ENCODE measurements at regions not wholly inside any gene's neighbourhood (a gene's known extent, or its start where the extent isn't known, plus 50 kb on each side); places are given as distances from the start of the nearest gene placed in this dataset.

GRCh38 chr5:39697881-39698280, 273.1 kb upstream of the DAB2 start:
- Histone ChIP-seq H2AFZ (ENCODE audit: low read length) (no peak overlapping the region), H3F3A (ENCODE audit: low read depth) (no peaks in the 10 kb centered on the region), H3K36me3 (ENCODE audit: insufficient read depth, low read length) (no peaks in the 10 kb centered on the region), H3K9me3 (ENCODE audit: insufficient read depth, low read depth, low read length) (no peaks in the 10 kb centered on the region), H3K79me2 (ENCODE audit: insufficient read depth, low read length) (no peaks in the 10 kb centered on the region), H3K27me3 (ENCODE audit: insufficient read depth, low read length, poor library complexity, severe bottlenecking) (no peaks in the 10 kb centered on the region), H3K4me2 (ENCODE audit: low read depth, low read length, poor library complexity, severe bottlenecking) (no peak overlapping the region), H3K9ac (ENCODE audit: low read depth, low read length, poor library complexity, severe bottlenecking) (no peak overlapping the region), H4K20me1 (ENCODE audit: insufficient read depth, low read length, poor library complexity, severe bottlenecking) (no peaks in the 10 kb centered on the region), H3K4me3 (ENCODE audit: low read length, poor library complexity, severe bottlenecking) (no peak overlapping the region), H3K9me2 (replicated peaks; ENCODE audit: low read depth, low read length) (no peaks in the 10 kb centered on the region), H3K4me1 (ENCODE audit: insufficient read depth, low read length, poor library complexity, severe bottlenecking) (no peaks in the 10 kb centered on the region)
- TF ChIP-seq EZH2phosphoT487 (IDR thresholded peaks at IDR 0.05; ENCODE audit: borderline replicate concordance) (no peak), CTCF (conservative IDR thresholded peaks at IDR 0.05; ENCODE audit: low read length) (no peak)

DNA sequence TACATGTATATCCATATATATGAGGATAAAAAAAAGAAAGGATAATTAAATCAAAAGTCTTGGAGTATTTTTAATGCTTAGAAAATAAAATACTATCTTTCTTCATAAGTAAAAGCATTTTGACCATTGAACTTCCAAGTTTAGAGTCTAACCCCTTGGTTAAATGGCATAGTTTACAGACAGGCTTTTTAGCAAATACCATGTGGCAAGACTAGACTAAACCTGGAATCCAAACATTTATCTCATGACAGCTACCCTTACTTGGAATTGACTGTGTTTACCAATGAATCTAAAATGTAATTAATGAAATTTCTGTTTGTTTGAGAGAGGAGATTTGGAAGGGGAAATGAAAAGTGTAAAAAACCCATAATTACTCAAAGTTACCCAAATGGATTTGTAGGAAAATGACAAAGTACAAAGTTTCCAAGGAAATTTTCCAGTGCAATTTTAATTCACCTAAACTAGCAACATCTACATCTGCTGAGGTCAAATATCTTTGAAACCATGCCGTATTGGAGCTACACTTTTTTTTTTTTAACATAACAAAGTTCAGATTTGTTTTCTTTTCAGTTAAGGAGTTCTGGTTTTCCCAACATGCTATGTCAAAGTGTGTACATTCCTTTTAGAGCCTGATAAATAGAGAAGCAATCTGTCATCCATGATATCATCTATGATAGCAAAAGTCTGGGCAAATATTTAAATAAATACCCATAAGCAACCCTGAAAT, 272.1 kb upstream of the DAB2 start:
- H3K79me2 ChIP-seq (ENCODE audit: insufficient read depth, low read length) = no peaks in the 10 kb centered on the region
- no peak overlapping the region for H3K4me2 ChIP-seq (ENCODE audit: low read depth, low read length, poor library complexity, severe bottlenecking)
- H3K4me1 ChIP-seq (ENCODE audit: insufficient read depth, low read length, poor library complexity, severe bottlenecking) = no peaks in the 10 kb centered on the region
- H3K27me3 ChIP-seq (ENCODE audit: insufficient read depth, low read length, poor library complexity, severe bottlenecking) = no peaks in the 10 kb centered on the region
- no peaks in the 10 kb centered on the region for H3K36me3 ChIP-seq (ENCODE audit: insufficient read depth, low read length)
- TF ChIP-seq CTCF (conservative IDR thresholded peaks at IDR 0.05; ENCODE audit: low read length) (no peak), EZH2phosphoT487 (IDR thresholded peaks at IDR 0.05; ENCODE audit: borderline replicate concordance) (no peak)
- no peaks in the 10 kb centered on the region for H3K9me3 ChIP-seq (ENCODE audit: insufficient read depth, low read depth, low read length)
- H2AFZ ChIP-seq (ENCODE audit: low read length) = no peak overlapping the region
- H3K9me2 ChIP-seq (replicated peaks; ENCODE audit: low read depth, low read length) = no peaks in the 10 kb centered on the region
- no peaks in the 10 kb centered on the region for H3F3A ChIP-seq (ENCODE audit: low read depth)
- no peak overlapping the region for H3K9ac ChIP-seq (ENCODE audit: low read depth, low read length, poor library complexity, severe bottlenecking)
- H4K20me1 ChIP-seq (ENCODE audit: insufficient read depth, low read length, poor library complexity, severe bottlenecking) = no peaks in the 10 kb centered on the region
- H3K4me3 ChIP-seq (ENCODE audit: low read length, poor library complexity, severe bottlenecking) = no peak overlapping the region

DNA sequence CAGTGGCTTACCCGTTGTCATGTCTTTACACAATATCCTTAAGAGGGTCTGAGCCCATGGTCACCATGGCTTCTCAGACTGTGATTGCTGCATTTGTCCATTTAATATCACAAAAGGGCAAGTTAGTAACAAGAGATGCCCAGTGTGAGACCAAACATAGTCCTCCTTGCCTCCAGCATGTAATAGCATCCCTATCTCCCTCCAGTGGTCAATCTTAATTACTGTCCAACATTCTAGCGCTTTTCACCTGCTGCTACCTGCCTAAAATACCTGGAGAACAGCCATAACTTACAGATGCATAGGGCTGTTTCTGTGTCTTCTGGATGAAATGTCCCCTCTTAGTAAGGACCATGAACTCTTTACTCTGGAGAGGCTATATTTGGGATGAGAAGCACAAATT, 267.2 kb upstream of the DAB2 start:
- no peaks in the 10 kb centered on the region for H3K79me2 ChIP-seq (ENCODE audit: insufficient read depth, low read length)
- no peaks in the 10 kb centered on the region for H3F3A ChIP-seq (ENCODE audit: low read depth)
- H3K4me3 ChIP-seq (ENCODE audit: low read length, poor library complexity, severe bottlenecking) = no peak overlapping the region
- no peak overlapping the region for H3K4me2 ChIP-seq (ENCODE audit: low read depth, low read length, poor library complexity, severe bottlenecking)
- TF ChIP-seq CTCF (conservative IDR thresholded peaks at IDR 0.05; ENCODE audit: low read length) = peak; percentile 35
- no peak for TF ChIP-seq EZH2phosphoT487 (IDR thresholded peaks at IDR 0.05; ENCODE audit: borderline replicate concordance)
- H3K4me1 ChIP-seq (ENCODE audit: insufficient read depth, low read length, poor library complexity, severe bottlenecking) = no peaks in the 10 kb centered on the region
- H3K9me2 ChIP-seq (replicated peaks; ENCODE audit: low read depth, low read length) = no peaks in the 10 kb centered on the region
- H3K9me3 ChIP-seq (ENCODE audit: insufficient read depth, low read depth, low read length) = no peaks in the 10 kb centered on the region
- no peaks in the 10 kb centered on the region for H4K20me1 ChIP-seq (ENCODE audit: insufficient read depth, low read length, poor library complexity, severe bottlenecking)
- H2AFZ ChIP-seq (ENCODE audit: low read length) = no peak overlapping the region
- no peaks in the 10 kb centered on the region for H3K27me3 ChIP-seq (ENCODE audit: insufficient read depth, low read length, poor library complexity, severe bottlenecking)
- no peak overlapping the region for H3K9ac ChIP-seq (ENCODE audit: low read depth, low read length, poor library complexity, severe bottlenecking)
- no peaks in the 10 kb centered on the region for H3K36me3 ChIP-seq (ENCODE audit: insufficient read depth, low read length)

All from Loucy (cell line).